NT2/D1 (cell line): ENCODE measurements at regions not wholly inside any gene's neighbourhood (a gene's known extent, or its start where the extent isn't known, plus 50 kb on each side); places are given as distances from the start of the nearest gene placed in this dataset.

Experiments
- SUZ12 ChIP-seq: IDR thresholded peaks from 2 replicates; pipeline ENCODE4 v1.6.1; 2011; ENCODE audit not compliant: insufficient read length, insufficient read depth; ENCODE audit errors: extremely low read depth
- YY1 ChIP-seq: IDR thresholded peaks from 2 replicates; pipeline ENCODE4 v1.6.1; 2011; ENCODE audit not compliant: insufficient read length, insufficient read depth

DNA sequence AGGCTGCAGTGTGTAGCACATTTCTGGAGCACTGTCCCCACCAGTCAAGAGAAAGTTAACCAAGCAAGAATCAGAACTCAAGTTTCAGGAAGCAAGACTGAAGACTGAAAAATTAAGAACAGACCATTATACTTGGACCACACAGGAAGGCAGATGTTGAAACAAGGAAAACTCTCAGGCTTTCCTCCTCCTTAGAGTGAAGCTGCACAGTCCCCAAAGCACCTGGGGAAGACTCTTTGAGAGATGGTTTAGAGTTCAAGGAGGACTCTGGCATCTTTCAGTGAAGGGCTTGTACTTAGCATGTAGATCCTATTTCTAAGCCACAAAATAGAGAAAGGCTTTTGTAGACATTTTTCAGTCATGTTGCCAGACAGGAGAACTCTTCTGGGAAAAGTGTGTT is 113.7 kb upstream of the KCTD3 start:
- TF ChIP-seq SUZ12 (no peak), YY1 (no peak)
